Right lobe of liver (tissue), 4 donors: ENCODE measurements at regions not wholly inside any gene's neighbourhood (a gene's known extent, or its start where the extent isn't known, plus 50 kb on each side); places are given as distances from the start of the nearest gene placed in this dataset.

Experiments
- POLR2A ChIP-seq: fragments of 450-650 bp; IDR thresholded peaks from one replicate; pipeline ENCODE4 v1.6.1; 2017; ENCODE audit warnings: antibody characterized with exemption, mild to moderate bottlenecking
- TF ChIP-seq, protein P1 (sequence below), 4 donors: fragments of 200-600 bp in 3 of 4; fragments of 450-650 bp in 1 of 4; IDR thresholded peaks; one replicate each; pipeline versions ENCODE4 v1.5.1 to v1.8.0; 2016 to 2022; ENCODE audit warnings: antibody characterized with exemption in 4 of 4, mild to moderate bottlenecking in 2 of 4
- donor health status: DM: no; HTN: no; CAD: no.
- donor health status: DM: no; HTN: no; CAD: no.
- donor health status: DM: no; HTN: yes; CAD: no.

DNA sequence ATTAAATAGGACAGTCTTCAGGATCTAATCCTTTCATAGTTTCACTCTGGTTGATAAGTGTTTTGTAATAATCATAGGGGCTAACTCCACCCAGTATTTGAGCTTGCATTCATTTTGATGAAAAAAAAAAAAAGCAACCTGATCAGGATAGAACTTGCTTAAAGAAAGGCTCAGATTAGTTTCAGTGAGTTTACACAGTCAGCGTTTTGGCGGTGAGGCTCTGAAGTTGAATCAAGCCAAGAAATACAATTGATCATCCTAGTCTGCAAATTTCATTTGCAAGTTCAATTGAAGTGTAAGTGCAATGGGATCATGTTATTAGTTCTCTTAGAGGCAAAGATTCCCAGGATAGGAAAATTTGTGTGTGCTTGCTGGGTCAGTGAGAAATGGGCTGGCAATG lies 159.7 kb upstream of the ELL2 start:
- TF ChIP-seq, protein P1, sequence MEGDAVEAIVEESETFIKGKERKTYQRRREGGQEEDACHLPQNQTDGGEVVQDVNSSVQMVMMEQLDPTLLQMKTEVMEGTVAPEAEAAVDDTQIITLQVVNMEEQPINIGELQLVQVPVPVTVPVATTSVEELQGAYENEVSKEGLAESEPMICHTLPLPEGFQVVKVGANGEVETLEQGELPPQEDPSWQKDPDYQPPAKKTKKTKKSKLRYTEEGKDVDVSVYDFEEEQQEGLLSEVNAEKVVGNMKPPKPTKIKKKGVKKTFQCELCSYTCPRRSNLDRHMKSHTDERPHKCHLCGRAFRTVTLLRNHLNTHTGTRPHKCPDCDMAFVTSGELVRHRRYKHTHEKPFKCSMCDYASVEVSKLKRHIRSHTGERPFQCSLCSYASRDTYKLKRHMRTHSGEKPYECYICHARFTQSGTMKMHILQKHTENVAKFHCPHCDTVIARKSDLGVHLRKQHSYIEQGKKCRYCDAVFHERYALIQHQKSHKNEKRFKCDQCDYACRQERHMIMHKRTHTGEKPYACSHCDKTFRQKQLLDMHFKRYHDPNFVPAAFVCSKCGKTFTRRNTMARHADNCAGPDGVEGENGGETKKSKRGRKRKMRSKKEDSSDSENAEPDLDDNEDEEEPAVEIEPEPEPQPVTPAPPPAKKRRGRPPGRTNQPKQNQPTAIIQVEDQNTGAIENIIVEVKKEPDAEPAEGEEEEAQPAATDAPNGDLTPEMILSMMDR (IDR thresholded peaks at IDR 0.05), result no peak
- TF ChIP-seq POLR2A, result no peak
